Parathyroid adenoma (tissue), 2 donors: ENCODE measurements at regions not wholly inside any gene's neighbourhood (a gene's known extent, or its start where the extent isn't known, plus 50 kb on each side); places are given as distances from the start of the nearest gene placed in this dataset.
"Not testable (repeated sequence)": the region's sequence is repeated elsewhere in the genome, so short reads cannot be mapped to it uniquely, and the experiment has no call there.

Experiments used
- H2AFZ ChIP-seq: fragments of 300-600 bp; sonication (generic); one replicate; pipeline ENCODE4 v1.7.0; 2017; ENCODE audit warnings: antibody characterized with exemption, mild to moderate bottlenecking
- H3K27ac ChIP-seq: fragments of 300-600 bp; sonication (generic); one replicate; pipeline ENCODE4 v1.7.0; 2017
- H3K27me3 ChIP-seq: fragments of 300-600 bp; sonication (generic); one replicate; pipeline ENCODE4 v1.7.0; 2017; ENCODE audit warnings: low read length; ENCODE audit not compliant: control insufficient read depth, insufficient read depth
- H3K36me3 ChIP-seq: fragments of 300-600 bp; sonication (generic); one replicate; pipeline ENCODE4 v1.7.0; 2017; ENCODE audit warnings: low read length; ENCODE audit not compliant: control insufficient read depth, insufficient read depth
- H3K4me1 ChIP-seq: fragments of 300-600 bp; sonication (generic); one replicate; pipeline ENCODE4 v1.7.0; 2017; ENCODE audit warnings: control low read depth
- H3K4me2 ChIP-seq: fragments of 300-600 bp; sonication (generic); one replicate; pipeline ENCODE4 v1.7.0; 2017; ENCODE audit warnings: low read length
- H3K4me3 ChIP-seq: fragments of 300-600 bp; sonication (generic); one replicate; pipeline ENCODE4 v1.7.0; 2017; ENCODE audit warnings: low read depth, low read length
- H3K79me2 ChIP-seq: fragments of 300-600 bp; sonication (generic); one replicate; pipeline ENCODE4 v1.7.0; 2017; ENCODE audit warnings: control low read depth
- H3K9ac ChIP-seq: fragments of 300-600 bp; sonication (generic); one replicate; pipeline ENCODE4 v1.7.0; 2017; ENCODE audit warnings: mild to moderate bottlenecking
- H3K9me3 ChIP-seq: fragments of 300-600 bp; sonication (generic); one replicate; pipeline ENCODE4 v1.7.0; 2017; ENCODE audit warnings: low read length; ENCODE audit not compliant: control insufficient read depth
- CTCF ChIP-seq: fragments of 300-600 bp; sonication (generic); IDR thresholded peaks from one replicate; pipeline ENCODE4 v1.7.0; 2017; ENCODE audit warnings: antibody characterized with exemption, mild to moderate bottlenecking
- donor health status: primary hyperparathyroidism.

GRCh38 chr14:50031602-50032313, 84.6 kb downstream of the VCPKMT start:
- no peaks in the 10 kb centered on the region for H3K9me3 ChIP-seq
- no peaks in the 10 kb centered on the region for H3K36me3 ChIP-seq
- H3K4me3 ChIP-seq: no peak overlapping the region
- no peak overlapping the region for H3K9ac ChIP-seq
- peaks cover 11% of the 10 kb centered on the region for H3K4me1 ChIP-seq
- no peaks in the 10 kb centered on the region for H3K79me2 ChIP-seq
- peak overlapping the region; percentile 90 for H2AFZ ChIP-seq
- H3K27ac ChIP-seq: peak overlapping the region; percentile 70
- no peak for TF ChIP-seq CTCF
- no peak overlapping the region for H3K4me2 ChIP-seq
- H3K27me3 ChIP-seq: no peaks in the 10 kb centered on the region

DNA sequence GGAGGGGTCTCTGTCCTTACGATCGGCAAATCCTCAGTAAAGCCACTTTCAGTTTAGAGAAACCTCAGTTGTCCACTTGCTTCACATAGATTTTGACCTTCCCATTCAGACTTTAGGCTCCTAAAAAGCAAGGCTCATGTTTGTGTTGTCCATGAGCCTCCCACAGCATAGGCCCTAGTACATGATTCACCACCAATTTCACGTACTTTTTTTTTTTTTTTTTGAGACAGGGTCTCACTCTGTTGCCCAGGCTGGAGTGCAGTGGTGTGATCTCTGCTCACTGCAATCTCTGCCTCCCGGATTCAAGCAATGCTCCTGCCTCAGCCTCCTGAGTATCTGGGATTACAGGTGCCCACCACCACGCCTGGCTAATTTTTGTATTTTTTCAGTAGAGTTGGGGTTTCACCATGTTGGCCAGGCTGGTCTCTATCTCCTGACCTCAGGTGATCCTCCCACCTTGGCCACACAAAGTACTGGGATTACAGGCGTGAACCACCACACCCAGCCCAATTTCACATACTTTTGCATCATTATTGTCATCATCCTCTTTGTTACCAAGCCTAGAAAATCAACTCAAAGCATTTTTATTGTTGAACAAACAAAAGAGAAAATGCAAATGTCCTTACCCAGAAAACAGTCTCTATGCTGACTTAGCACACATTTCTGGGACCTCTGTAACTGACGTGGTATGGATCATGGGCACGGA, 83.8 kb downstream of the VCPKMT start:
- peak overlapping the region; percentile 90 for H2AFZ ChIP-seq

DNA sequence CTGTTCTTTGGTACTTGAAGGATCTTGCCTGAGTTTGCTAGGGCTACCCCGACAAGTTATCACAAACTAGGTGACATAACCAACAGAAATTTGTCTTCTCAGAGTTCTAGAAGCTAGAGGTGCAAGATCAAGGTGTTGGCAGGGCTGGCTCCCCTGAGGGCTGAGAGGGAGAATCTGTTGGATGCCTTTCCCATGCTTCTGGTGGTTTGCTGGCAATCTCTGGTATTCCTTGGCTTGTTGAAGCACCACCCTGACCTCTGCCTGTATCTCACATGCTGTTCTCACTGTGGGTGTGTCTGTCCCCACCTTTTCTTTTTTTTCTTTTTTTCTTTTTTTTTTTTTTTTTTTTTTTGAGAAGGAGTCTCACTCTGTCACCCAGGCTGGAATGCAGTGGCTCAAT, 81.2 kb downstream of the VCPKMT start:
- TF ChIP-seq CTCF: no peak
- H3K4me2 ChIP-seq: no peak overlapping the region

More for the DNA sequence above, 83.8 kb downstream of the VCPKMT start:
- H3K4me3 ChIP-seq, H3K27me3 ChIP-seq, H3K79me2 ChIP-seq, H3K4me2 ChIP-seq, H3K9ac ChIP-seq, H3K36me3 ChIP-seq, H3K9me3 ChIP-seq: not testable (repeated sequence)
- peak overlapping the region; percentile 70 for H3K27ac ChIP-seq
- peaks cover 11% of the 10 kb centered on the region for H3K4me1 ChIP-seq

DNA sequence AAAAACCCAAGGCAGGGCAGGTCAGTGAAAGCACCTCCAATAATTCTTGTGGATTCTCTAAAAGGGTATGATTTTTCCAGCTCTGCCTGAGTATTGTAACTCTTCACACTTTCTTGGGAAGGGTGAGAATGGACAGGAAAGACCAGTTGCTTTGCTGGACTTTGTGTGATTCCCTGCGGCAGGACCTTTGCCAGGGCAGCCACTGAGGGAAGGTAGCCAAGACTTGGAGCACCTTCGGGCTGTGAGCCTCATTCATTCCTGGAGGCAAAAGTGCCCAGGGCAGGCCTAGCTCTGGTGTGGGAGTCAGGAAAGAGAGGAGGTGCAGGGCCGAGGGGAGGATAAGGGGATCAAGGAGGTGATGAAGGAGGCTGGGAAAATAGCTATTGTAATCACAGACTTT, 80.2 kb downstream of the VCPKMT start:
- no peaks in the 10 kb centered on the region for H3K79me2 ChIP-seq
- H3K27ac ChIP-seq: no peak overlapping the region
- H3K4me3 ChIP-seq: no peak overlapping the region
- H3K4me1 ChIP-seq: peaks cover 21% of the 10 kb centered on the region
- H3K27me3 ChIP-seq: no peaks in the 10 kb centered on the region
- H3K4me2 ChIP-seq: no peak overlapping the region
- no peak overlapping the region for H3K9ac ChIP-seq
- H2AFZ ChIP-seq: no peak overlapping the region
- H3K9me3 ChIP-seq: no peaks in the 10 kb centered on the region
- no peaks in the 10 kb centered on the region for H3K36me3 ChIP-seq
- no peak for TF ChIP-seq CTCF

More for the DNA sequence above, 81.2 kb downstream of the VCPKMT start:
- Histone ChIP-seq H3K79me2 (no peaks in the 10 kb centered on the region), H3K27ac (no peak overlapping the region), H3K9ac (no peak overlapping the region), H3K4me3 (no peak overlapping the region), H3K36me3 (no peaks in the 10 kb centered on the region), H2AFZ (no peak overlapping the region), H3K4me1 (peaks cover 11% of the 10 kb centered on the region), H3K9me3 (no peaks in the 10 kb centered on the region), H3K27me3 (no peaks in the 10 kb centered on the region)

DNA sequence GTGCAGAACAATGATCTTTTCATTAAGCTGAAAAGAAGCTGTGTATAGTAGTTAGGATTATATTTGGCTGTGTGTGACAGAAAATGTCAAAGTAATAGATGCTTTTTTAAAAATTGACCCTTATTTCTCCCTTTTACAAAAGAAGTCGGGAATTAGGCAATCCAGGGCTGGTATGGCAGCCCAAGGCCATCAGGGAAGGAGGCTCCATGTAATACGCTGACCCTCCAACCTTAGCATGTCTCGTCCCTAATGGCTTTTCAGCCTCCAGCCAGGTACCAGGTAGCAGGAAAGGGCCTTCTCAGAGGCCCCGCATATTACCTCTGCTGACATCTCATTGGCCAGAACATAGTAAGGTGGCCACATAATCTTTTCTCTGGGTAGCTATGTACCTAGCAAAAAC, 79.7 kb downstream of the VCPKMT start:
- H3K4me1 ChIP-seq: peaks cover 21% of the 10 kb centered on the region
- H3K9me3 ChIP-seq: no peaks in the 10 kb centered on the region
- no peak overlapping the region for H2AFZ ChIP-seq
- H3K9ac ChIP-seq: no peak overlapping the region
- H3K4me2 ChIP-seq: no peak overlapping the region
- no peak overlapping the region for H3K4me3 ChIP-seq
- no peaks in the 10 kb centered on the region for H3K79me2 ChIP-seq
- no peak for TF ChIP-seq CTCF
- no peak overlapping the region for H3K27ac ChIP-seq
- H3K36me3 ChIP-seq: no peaks in the 10 kb centered on the region
- H3K27me3 ChIP-seq: no peaks in the 10 kb centered on the region
